ACHN (cell line): ENCODE measurements at regions not wholly inside any gene's neighbourhood (a gene's known extent, or its start where the extent isn't known, plus 50 kb on each side); places are given as distances from the start of the nearest gene placed in this dataset.

Experiments
- DNase-seq: peaks from one replicate; pipeline ENCODE4 v3.0.0-alpha.2; 2015
- in situ Hi-C: cut with HindIII; loops from 2 replicates; pipeline ENCODE4 v1.10.0; 2017; ENCODE audit warnings: low sequenced_read_pairs, low pct_ligation_motif_present, low pct_unique_long_range_greater_than_20kb

- in situ Hi-C loops, result no loop called here
- DNase-seq, result no peak
Observed at GRCh38 chr1:187464320-187464719, 635.6 kb downstream of the PLA2G4A start.

- in situ Hi-C loops, result no loop called here
- DNase-seq, result no peak
Observed at GRCh38 chr1:187465441-187465840, 636.7 kb downstream of the PLA2G4A start.

GRCh38 chr1:187469836-187470235 is 641.1 kb downstream of the PLA2G4A start:
- in situ Hi-C loops, result no loop called here
- no peak for DNase-seq

GRCh38 chr1:187471555-187471954 is 642.8 kb downstream of the PLA2G4A start:
- in situ Hi-C loops, result no loop called here
- no peak for DNase-seq

- in situ Hi-C loops, result no loop called here
- peak; percentile 34 for DNase-seq
Observed at GRCh38 chr1:187474336-187474735, 645.6 kb downstream of the PLA2G4A start.

GRCh38 chr1:187476671-187477070 is 647.9 kb downstream of the PLA2G4A start:
- in situ Hi-C loops, result no loop called here
- DNase-seq, result peak; percentile 13

GRCh38 chr1:187477103-187477502 is 648.4 kb downstream of the PLA2G4A start:
- in situ Hi-C loops, result no loop called here
- DNase-seq, result no peak

GRCh38 chr1:187477535-187477934 is 648.8 kb downstream of the PLA2G4A start:
- in situ Hi-C loops, result no loop called here
- DNase-seq, result no peak

GRCh38 chr1:187481581-187482148 is 652.9 kb downstream of the PLA2G4A start:
- in situ Hi-C loops, result no loop called here
- DNase-seq, result no peak

GRCh38 chr1:187490266-187490665 is 661.5 kb downstream of the PLA2G4A start:
- no peak for DNase-seq
- in situ Hi-C loops, result no loop called here

GRCh38 chr1:187491082-187491720 is 662.5 kb downstream of the PLA2G4A start:
- no peak for DNase-seq
- in situ Hi-C loops, result no loop called here

GRCh38 chr1:187498028-187498427 is 669.3 kb downstream of the PLA2G4A start:
- in situ Hi-C loops, result no loop called here
- DNase-seq, result no peak

- in situ Hi-C loops, result no loop called here
- no peak for DNase-seq
Observed at GRCh38 chr1:187504779-187505178, 676.0 kb downstream of the PLA2G4A start.

- in situ Hi-C loops, result no loop called here
- no peak for DNase-seq
Observed at GRCh38 chr1:187509091-187509490, 680.3 kb downstream of the PLA2G4A start.

- no peak for DNase-seq
Observed at GRCh38 chr1:187513190-187513589, 684.4 kb downstream of the PLA2G4A start.

GRCh38 chr1:187514110-187514509 is 685.4 kb downstream of the PLA2G4A start:
- DNase-seq, result no peak
- in situ Hi-C loops, result no loop called here

More at GRCh38 chr1:187513190-187513589, 684.4 kb downstream of the PLA2G4A start:
- in situ Hi-C loops, result no loop called here

- peak; percentile 8 for DNase-seq
- in situ Hi-C loops, result no loop called here
Observed at GRCh38 chr1:187516874-187517273, 688.1 kb downstream of the PLA2G4A start.

- in situ Hi-C loops, result no loop called here
- no peak for DNase-seq
Observed at GRCh38 chr1:187517546-187517945, 688.8 kb downstream of the PLA2G4A start.

- in situ Hi-C loops, result no loop called here
- DNase-seq, result no peak
Observed at GRCh38 chr1:187527346-187527745, 698.6 kb downstream of the PLA2G4A start.

- in situ Hi-C loops, result no loop called here
- DNase-seq, result no peak
Observed at GRCh38 chr1:187537936-187538335, 709.2 kb downstream of the PLA2G4A start.
